SK-N-SH (cell line): ENCODE measurements at regions not wholly inside any gene's neighbourhood (a gene's known extent, or its start where the extent isn't known, plus 50 kb on each side); places are given as distances from the start of the nearest gene placed in this dataset.

ENCODE experiments used
- CTCF ChIA-PET: fragments of 300-600, 350-600 bp; formaldehyde crosslinking; extraction: SDS; loops from one replicate; lab custom pipeline; 2021; lab: Yijun Ruan, JAX
- POLR2A ChIA-PET: fragments of 350-600 bp; sonication (Branson Sonifier 250); formaldehyde crosslinking; extraction: SDS; loops from one replicate; lab custom pipeline; 2020; ENCODE audit warnings: antibody characterized with exemption, inconsistent platforms; lab: Yijun Ruan, JAX
- DNase-seq: peaks from one replicate; pipeline ENCODE4 v3.0.0; 2012
- H2AFZ ChIP-seq: fragments of 200-600 bp; sonication (generic); 2 replicates; pipeline ENCODE4 v1.8.1; 2016; ENCODE audit warnings: antibody characterized with exemption, mild to moderate bottlenecking, low read depth
- H3F3A ChIP-seq: fragments of 200-600 bp; sonication (generic); replicated peaks from 2 replicates; pipeline ENCODE3; 2016; ENCODE audit warnings: antibody characterized with exemption, mild to moderate bottlenecking; ENCODE audit not compliant: insufficient read depth
- H3K27ac ChIP-seq, 2 experiments: fragments of 200-500 bp in 1 of 2; fragments of 200-600 bp in 1 of 2; sonication (Bioruptor generic) in 1 of 2; sonication (generic), shearing (Covaris generic) in 1 of 2; 2 replicates each; pipeline versions ENCODE4 v1.5.1 to v1.6.1; 2014 to 2016; ENCODE audit warnings: low read depth in 2 of 2, inconsistent platforms in 1 of 2, low read length in 1 of 2, mild to moderate bottlenecking in 1 of 2, mixed read lengths in 1 of 2
- H3K27me3 ChIP-seq: fragments of 200-600 bp; sonication (generic), shearing (Covaris generic); 2 replicates; pipeline ENCODE4 v1.6.1; 2016; ENCODE audit warnings: mixed run types; ENCODE audit not compliant: insufficient read depth
- H3K36me3 ChIP-seq, 2 experiments: fragments of 200-500 bp in 1 of 2; fragments of 200-600 bp in 1 of 2; sonication (Bioruptor generic) in 1 of 2; sonication (generic) in 1 of 2; replicated peaks in 1 of 2; 2 replicates each; pipeline versions ENCODE3 to v1.5.1; 2014 to 2016; ENCODE audit warnings: low read length in 1 of 2, mild to moderate bottlenecking in 1 of 2; ENCODE audit not compliant: insufficient read depth in 2 of 2, control insufficient read depth in 1 of 2
- H3K4me1 ChIP-seq, 2 experiments: fragments of 200-500 bp in 1 of 2; fragments of 200-600 bp in 1 of 2; sonication (Bioruptor generic) in 1 of 2; sonication (generic), shearing (Covaris generic) in 1 of 2; 2 replicates each; pipeline versions ENCODE4 v1.5.1 to v1.6.1; 2014 to 2016; ENCODE audit warnings: low read depth in 1 of 2, low read length in 1 of 2, mixed run types in 1 of 2; ENCODE audit not compliant: insufficient read depth in 2 of 2, control insufficient read depth in 1 of 2
- H3K4me2 ChIP-seq: fragments of 200-600 bp; sonication (generic), shearing (Covaris generic); 2 replicates; pipeline ENCODE4 v1.6.1; 2017; ENCODE audit warnings: mixed run types
- H3K4me3 ChIP-seq, 2 experiments: fragments of 200-500 bp in 1 of 2; fragments of 200-600 bp in 1 of 2; sonication (Bioruptor generic) in 1 of 2; sonication (generic), shearing (Covaris generic) in 1 of 2; 2 replicates each; pipeline versions ENCODE4 v1.5.1 to v1.8.1; 2014 to 2016; ENCODE audit warnings: low read depth in 2 of 2, inconsistent platforms in 1 of 2, low read length in 1 of 2, mild to moderate bottlenecking in 1 of 2, mixed read lengths in 1 of 2, moderate library complexity in 1 of 2
- H3K79me2 ChIP-seq: fragments of 200-600 bp; sonication (generic); 2 replicates; pipeline ENCODE4 v1.8.1; 2017; ENCODE audit warnings: mild to moderate bottlenecking; ENCODE audit not compliant: insufficient read depth
- H3K9ac ChIP-seq: fragments of 200-600 bp; sonication (generic); 2 replicates; pipeline ENCODE4 v1.6.1; 2017; ENCODE audit warnings: mixed run types
- H3K9me2 ChIP-seq: fragments of 200-600 bp; sonication (generic); 2 replicates; pipeline ENCODE4 v1.6.1; 2017; ENCODE audit warnings: mixed run types
- H3K9me3 ChIP-seq: fragments of 200-600 bp; sonication (generic); 2 replicates; pipeline ENCODE4 v1.6.1; 2017; ENCODE audit warnings: mixed run types, mild to moderate bottlenecking, moderate library complexity
- H4K20me1 ChIP-seq: fragments of 200-600 bp; sonication (generic); 2 replicates; pipeline ENCODE4 v1.6.1; 2017; ENCODE audit warnings: mild to moderate bottlenecking, mixed run types; ENCODE audit not compliant: insufficient read depth
- CHD2 ChIP-seq: fragments of 150-350 bp; IDR thresholded peaks from 2 replicates; pipeline ENCODE4 v1.6.1; 2018; ENCODE audit warnings: low read length; ENCODE audit not compliant: partially characterized antibody
- EP300 ChIP-seq, 2 experiments: IDR thresholded peaks; 2 replicates each; pipeline versions ENCODE4 v1.4.0 to v1.6.1; 2012; ENCODE audit warnings: borderline replicate concordance in 1 of 2, low read depth in 1 of 2, low read length in 1 of 2
- EZH2phosphoT487 ChIP-seq: fragments of 200-600 bp; sonication (generic); IDR thresholded peaks from 2 replicates; pipeline ENCODE4 v1.6.1; 2017; ENCODE audit warnings: low read depth, mixed run types, mild to moderate bottlenecking, antibody characterized with exemption, moderate library complexity, borderline replicate concordance
- FOSL2 ChIP-seq: IDR thresholded peaks from 2 replicates; pipeline ENCODE4 v1.4.0; 2012; ENCODE audit warnings: low read depth, mild to moderate bottlenecking, moderate library complexity, borderline replicate concordance
- FOXJ3 ChIP-seq: sonication (generic); formaldehyde crosslinking; IDR thresholded peaks from 2 replicates; pipeline ENCODE4 v1.5.1; 2020; ENCODE audit warnings: mild to moderate bottlenecking, missing genetic modification reagents
- FOXM1 ChIP-seq: IDR thresholded peaks from 2 replicates; pipeline ENCODE4 v1.4.0; 2012; ENCODE audit warnings: low read depth, mild to moderate bottlenecking
- GABPA ChIP-seq: IDR thresholded peaks from 2 replicates; pipeline ENCODE4 v1.4.0; 2012; ENCODE audit warnings: low read depth, mild to moderate bottlenecking
- IRF3 ChIP-seq: fragments of 150-350 bp; IDR thresholded peaks from 2 replicates; pipeline ENCODE4 v1.6.1; 2016; ENCODE audit warnings: mild to moderate bottlenecking, low read depth, low read length
- JUND ChIP-seq: IDR thresholded peaks from 2 replicates; pipeline ENCODE4 v1.4.0; 2012
- MXI1 ChIP-seq: IDR thresholded peaks from 2 replicates; pipeline ENCODE4 v1.6.1; 2012; ENCODE audit warnings: mild to moderate bottlenecking, low read depth, low read length, improper control_type of control experiment
- NFIC ChIP-seq: IDR thresholded peaks from 2 replicates; pipeline ENCODE4 v1.4.0; 2012; ENCODE audit warnings: borderline replicate concordance
- NRF1 ChIP-seq: IDR thresholded peaks from 2 replicates; pipeline ENCODE4 v1.6.1; 2012; ENCODE audit warnings: low read depth, mild to moderate bottlenecking, low read length
- PBX3 ChIP-seq: IDR thresholded peaks from 2 replicates; pipeline ENCODE4; 2012
- RCOR1 ChIP-seq: fragments of 150-350 bp; IDR thresholded peaks from 2 replicates; pipeline ENCODE4 v1.6.1; 2017; ENCODE audit warnings: antibody characterized with exemption, low read length
- REST ChIP-seq: IDR thresholded peaks from 2 replicates; pipeline ENCODE4 v1.6.1; 2012; ENCODE audit warnings: mild to moderate bottlenecking, low read depth, low read length, moderate library complexity
- RFX5 ChIP-seq: IDR thresholded peaks from 2 replicates; pipeline ENCODE4 v1.6.1; 2012; ENCODE audit warnings: mild to moderate bottlenecking, improper control_type of control experiment, low read length
- RXRA ChIP-seq: IDR thresholded peaks from 2 replicates; pipeline ENCODE4 v1.4.0; 2012; ENCODE audit warnings: low read depth, mild to moderate bottlenecking, borderline replicate concordance
- SIN3A ChIP-seq: IDR thresholded peaks from 2 replicates; pipeline ENCODE4 v1.6.1; 2012; ENCODE audit warnings: low read depth, mild to moderate bottlenecking, low read length, moderate library complexity, borderline replicate concordance
- SMC3 ChIP-seq: IDR thresholded peaks from 2 replicates; pipeline ENCODE4 v1.6.1; 2012; ENCODE audit warnings: low read depth, low read length, improper control_type of control experiment
- TEAD4 ChIP-seq: IDR thresholded peaks from 2 replicates; pipeline ENCODE4 v1.4.0; 2012; ENCODE audit warnings: mild to moderate bottlenecking, borderline replicate concordance; ENCODE audit not compliant: insufficient read depth
- USF1 ChIP-seq: IDR thresholded peaks from 2 replicates; pipeline ENCODE4 v1.4.0; 2012; ENCODE audit warnings: low read depth, borderline replicate concordance
- YY1 ChIP-seq: IDR thresholded peaks from 2 replicates; pipeline ENCODE4 v1.4.0; 2012; ENCODE audit warnings: low read depth, mild to moderate bottlenecking
- ZBTB33 ChIP-seq: IDR thresholded peaks from 2 replicates; pipeline ENCODE4 v1.4.0; 2012; ENCODE audit warnings: low read depth, borderline replicate concordance

GRCh38 chr10:106402458-106402857, 762.0 kb downstream of the SORCS1 start (continued):
- TF ChIP-seq IRF3 (no peak), RXRA (no peak), ZBTB33 (no peak), FOSL2 (no peak)

- no peaks in the 10 kb centered on the region for H3F3A ChIP-seq
- H3K36me3 ChIP-seq = no peaks in the 10 kb centered on the region
- H2AFZ ChIP-seq = no peak overlapping the region
- H3K9me3 ChIP-seq = no peaks in the 10 kb centered on the region
- no peak overlapping the region for H3K27ac ChIP-seq
- H3K4me2 ChIP-seq = no peak overlapping the region
- H4K20me1 ChIP-seq = no peaks in the 10 kb centered on the region
- no peaks in the 10 kb centered on the region for H3K79me2 ChIP-seq
- H3K4me1 ChIP-seq = no peaks in the 10 kb centered on the region
- no peaks in the 10 kb centered on the region for H3K27me3 ChIP-seq
- no peak overlapping the region for H3K9ac ChIP-seq
- CTCF ChIA-PET = no interaction called here
- no peak overlapping the region for H3K4me3 ChIP-seq
- H3K9me2 ChIP-seq = no peaks in the 10 kb centered on the region
- TF ChIP-seq NFIC (no peak), YY1 (no peak), EP300 (IDR thresholded peaks at IDR 0.05; ENCODE audit: borderline replicate concordance in 1 of 2, low read depth in 1 of 2, low read length in 1 of 2) (no peak), CHD2 (no peak), SMC3 (no peak), RCOR1 (no peak), JUND (no peak), RFX5 (no peak), USF1 (no peak), MXI1 (no peak), PBX3 (no peak), FOXM1 (no peak), IRF3 (no peak), TEAD4 (no peak), FOXJ3 (CRISPR knock-in tag) (no peak), NRF1 (no peak), GABPA (no peak), EZH2phosphoT487 (no peak), SIN3A (no peak), REST (no peak)
- TF ChIP-seq, all 33 proteins: peak for 0
- POLR2A ChIA-PET = no interaction called here
- no peak for DNase-seq
Observed at GRCh38 chr10:106401967-106402366, 762.5 kb downstream of the SORCS1 start.
